HUDEP-2 (cell line): ENCODE measurements at regions not wholly inside any gene's neighbourhood (a gene's known extent, or its start where the extent isn't known, plus 50 kb on each side); places are given as distances from the start of the nearest gene placed in this dataset.
A peak's percentile ranks its signal among the peaks of the same experiment; 100 is the strongest.
"Not testable (repeated sequence)": the region's sequence is repeated elsewhere in the genome, so short reads cannot be mapped to it uniquely, and the experiment has no call there.

ENCODE experiments used
- DNase-seq, 76 experiments: peaks; one replicate each; lab custom pipeline; 2025; ENCODE audit not compliant: unreplicated experiment in 76 of 76; lab: John Stamatoyannopoulos, UW

DNA sequence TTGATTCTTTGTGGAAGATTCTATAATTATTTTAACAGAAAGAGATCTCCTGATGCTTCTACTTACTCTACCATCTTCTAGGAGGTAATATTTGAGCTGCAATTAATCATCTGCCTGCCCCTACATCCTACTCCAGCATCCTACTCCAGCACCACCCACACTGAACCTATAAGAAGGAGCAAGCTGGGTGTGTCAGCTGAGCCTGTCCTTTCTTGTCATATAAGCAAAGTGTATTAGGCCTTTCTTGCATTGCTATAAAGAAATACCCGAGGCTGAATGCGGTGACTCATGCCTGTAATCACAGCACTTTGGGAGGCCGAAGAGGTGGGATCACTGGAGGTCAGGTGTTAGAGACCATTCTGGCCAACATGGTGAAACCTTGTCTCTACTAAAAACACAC is 84.2 kb upstream of the ARG1 start:
- DNase-seq = no peak

DNA sequence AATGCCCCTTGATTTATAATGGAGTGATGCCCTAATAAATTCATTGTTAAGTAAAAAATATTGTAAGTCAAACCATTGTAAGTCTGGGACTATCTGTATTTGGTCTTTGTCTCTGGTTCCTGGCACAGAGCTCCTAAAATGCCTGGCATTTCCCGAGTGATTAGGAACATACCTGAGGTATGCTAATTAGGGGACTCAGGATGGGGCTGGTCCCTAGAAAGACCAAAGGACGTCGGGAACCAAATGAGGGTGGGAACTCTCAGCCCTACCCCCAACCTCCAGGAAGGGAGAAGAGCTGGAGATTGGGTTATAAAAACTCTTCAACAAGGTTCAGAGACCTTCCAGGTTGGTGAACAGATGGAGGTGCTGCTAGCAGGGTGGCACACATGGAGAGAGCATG is 82.6 kb upstream of the ARG1 start:
- DNase-seq = no peak

DNA sequence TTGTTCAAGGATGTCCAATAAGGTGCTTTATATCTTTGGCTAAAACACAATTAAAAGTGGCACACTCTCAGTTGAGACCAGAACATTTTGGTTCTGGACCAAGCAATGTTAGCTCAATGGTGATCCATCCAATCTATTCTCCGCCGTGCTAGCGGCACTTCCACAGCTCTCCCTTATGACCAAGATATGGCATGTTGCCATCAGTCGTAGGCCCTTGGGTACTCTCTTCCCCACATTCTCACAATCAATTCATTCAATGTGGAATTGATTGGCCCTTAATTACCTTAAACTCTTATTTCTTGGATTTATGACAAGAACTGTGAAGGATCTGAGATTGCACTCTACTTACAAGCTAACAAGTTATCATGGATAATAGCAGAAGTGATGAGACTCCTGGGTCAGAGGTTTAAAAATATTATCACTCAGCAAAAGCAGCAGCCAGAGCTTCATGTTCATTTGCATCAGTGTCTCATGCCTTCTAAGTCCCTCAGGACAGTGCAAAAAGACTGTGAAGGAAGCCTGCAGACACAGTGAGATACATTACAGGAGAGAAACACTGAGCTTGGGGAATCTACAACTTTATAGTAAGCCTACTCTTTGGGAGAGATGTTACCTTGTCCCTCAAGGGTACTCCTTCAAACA is 80.0 kb upstream of the ARG1 start:
- DNase-seq = no peak

DNA sequence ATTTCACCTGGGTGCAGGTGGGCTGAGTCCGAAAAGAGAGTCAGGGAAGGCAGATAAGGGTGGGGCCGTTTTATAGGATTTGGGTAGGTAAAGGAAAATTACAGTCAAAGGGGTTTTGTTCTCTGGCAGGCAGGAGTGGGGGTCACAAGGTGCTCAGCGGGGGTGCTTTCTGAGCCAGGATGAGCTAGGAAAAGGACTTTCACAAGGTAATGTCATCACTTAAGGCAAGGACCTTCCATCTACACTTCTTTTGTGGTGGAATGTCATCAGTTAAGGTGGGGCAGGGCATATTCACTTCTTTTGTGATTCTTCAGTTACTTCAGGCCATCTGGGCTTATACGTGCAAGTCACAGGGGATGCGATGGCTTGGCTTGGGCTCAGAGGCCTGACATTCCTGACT is 68.6 kb upstream of the ARG1 start:
- not testable (repeated sequence) for DNase-seq

DNA sequence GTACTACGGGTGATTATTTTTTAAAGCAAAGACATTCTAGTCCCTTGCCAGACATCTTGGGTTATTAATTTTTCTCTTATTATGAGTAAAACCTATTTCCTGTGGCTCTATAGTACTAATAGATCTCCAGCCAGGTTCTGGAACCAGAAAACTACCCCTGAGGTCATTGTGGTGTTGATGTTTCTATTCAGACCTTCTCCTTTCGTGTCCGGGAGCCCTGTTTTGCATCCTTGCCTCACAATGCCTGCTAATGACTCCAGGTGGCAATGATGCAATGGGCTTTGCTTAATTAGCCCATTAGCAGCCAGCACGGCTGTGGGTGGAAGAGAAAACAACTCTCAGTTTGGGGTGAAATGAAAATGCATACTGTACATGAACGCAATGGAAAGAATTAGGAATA is 62.9 kb upstream of the ARG1 start:
- no peak for DNase-seq

DNA sequence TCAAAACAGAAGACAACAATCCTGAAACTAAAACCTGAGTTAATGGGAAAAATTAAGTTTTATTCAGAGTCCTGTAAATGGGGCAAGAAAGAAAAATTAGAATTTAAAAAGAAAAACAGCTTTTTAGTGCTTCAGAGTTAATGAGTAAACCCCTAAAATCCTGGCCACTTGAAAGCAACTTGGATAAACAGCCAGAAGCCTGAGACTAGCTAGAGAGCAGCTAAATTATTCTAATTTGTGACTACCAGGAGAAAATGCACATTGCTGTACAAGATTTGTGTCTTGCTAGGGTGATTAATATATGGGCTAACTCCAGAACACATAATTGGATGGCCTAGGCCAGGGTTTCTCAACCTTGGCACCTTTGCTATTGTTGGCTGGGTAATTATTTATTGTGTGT is 62.4 kb upstream of the ARG1 start:
- no peak for DNase-seq

DNA sequence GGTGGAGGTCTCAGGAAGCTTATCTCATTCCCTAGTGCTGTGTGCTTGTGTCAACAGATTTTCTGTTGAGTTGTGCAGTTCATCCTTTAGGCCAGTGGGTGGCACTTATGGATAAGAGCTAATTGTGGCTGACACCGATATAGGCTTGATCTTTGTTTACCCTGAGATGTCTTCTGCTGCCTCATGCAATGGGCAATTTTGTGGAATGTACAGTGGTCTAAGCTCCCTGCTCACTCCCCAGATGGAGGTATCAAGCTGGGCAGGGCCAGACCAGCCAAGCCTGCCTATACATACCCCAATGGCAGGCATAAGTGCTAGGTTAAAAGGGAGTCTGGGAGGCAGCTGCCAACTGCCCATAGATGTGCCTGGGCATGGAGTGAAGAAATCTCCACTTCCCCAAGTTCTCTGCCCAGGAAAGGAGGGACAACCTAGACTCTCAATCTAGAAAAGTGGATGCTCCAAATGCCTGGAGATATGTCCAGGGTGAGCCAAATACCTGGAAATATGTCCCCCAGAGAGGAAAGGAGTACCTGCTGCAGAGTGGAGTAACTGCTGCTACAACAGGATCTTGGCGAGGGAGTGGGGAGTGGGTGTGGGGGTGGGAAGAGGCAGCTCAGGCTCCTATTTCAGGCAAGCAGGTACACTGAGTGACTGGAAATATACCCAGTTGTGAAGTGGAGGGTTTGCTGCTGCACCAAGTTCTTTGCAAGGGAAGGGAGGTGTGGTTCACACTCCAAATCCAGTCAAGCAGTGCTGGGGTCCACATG is 53.2 kb upstream of the ARG1 start:
- peak in 32 of 76 experiments; percentile 2 to 56 (median 26) for DNase-seq
